Effector memory CD4-positive, alpha-beta T cell (primary cell): ENCODE measurements at regions not wholly inside any gene's neighbourhood (a gene's known extent, or its start where the extent isn't known, plus 50 kb on each side); places are given as distances from the start of the nearest gene placed in this dataset.
"Not testable (repeated sequence)": the region's sequence is repeated elsewhere in the genome, so short reads cannot be mapped to it uniquely, and the experiment has no call there.

Experiments used
- DNase-seq, 3 donors: peaks; one replicate each; pipeline ENCODE4 v3.0.0-alpha.2; 2020
- H3K27ac ChIP-seq: 2 replicates; pipeline ENCODE4 v1.7.0; 2013; ENCODE audit warnings: mild to moderate bottlenecking, low read length, moderate library complexity; ENCODE audit not compliant: insufficient read depth, poor library complexity, severe bottlenecking
- H3K27me3 ChIP-seq: replicated peaks from 2 replicates; pipeline ENCODE4 v1.7.0; 2013; ENCODE audit warnings: mild to moderate bottlenecking, low read length; ENCODE audit not compliant: insufficient read depth, control insufficient read depth, poor library complexity, severe bottlenecking
- H3K36me3 ChIP-seq: 2 replicates; pipeline ENCODE4 v1.7.0; 2013; ENCODE audit warnings: mild to moderate bottlenecking, low read length, moderate library complexity; ENCODE audit not compliant: control insufficient read depth, insufficient read depth
- H3K4me1 ChIP-seq: 2 replicates; pipeline ENCODE4 v1.7.0; 2013; ENCODE audit warnings: low read length, mild to moderate bottlenecking; ENCODE audit not compliant: control insufficient read depth, insufficient read depth, poor library complexity, severe bottlenecking
- H3K4me3 ChIP-seq: 2 replicates; pipeline ENCODE4 v1.7.0; 2013; ENCODE audit warnings: low read length, low read depth, mild to moderate bottlenecking; ENCODE audit not compliant: insufficient read depth, poor library complexity, severe bottlenecking
- H3K9me3 ChIP-seq: 2 replicates; pipeline ENCODE4 v1.7.0; 2013; ENCODE audit warnings: mild to moderate bottlenecking, low read length, moderate library complexity; ENCODE audit not compliant: control insufficient read depth

DNA sequence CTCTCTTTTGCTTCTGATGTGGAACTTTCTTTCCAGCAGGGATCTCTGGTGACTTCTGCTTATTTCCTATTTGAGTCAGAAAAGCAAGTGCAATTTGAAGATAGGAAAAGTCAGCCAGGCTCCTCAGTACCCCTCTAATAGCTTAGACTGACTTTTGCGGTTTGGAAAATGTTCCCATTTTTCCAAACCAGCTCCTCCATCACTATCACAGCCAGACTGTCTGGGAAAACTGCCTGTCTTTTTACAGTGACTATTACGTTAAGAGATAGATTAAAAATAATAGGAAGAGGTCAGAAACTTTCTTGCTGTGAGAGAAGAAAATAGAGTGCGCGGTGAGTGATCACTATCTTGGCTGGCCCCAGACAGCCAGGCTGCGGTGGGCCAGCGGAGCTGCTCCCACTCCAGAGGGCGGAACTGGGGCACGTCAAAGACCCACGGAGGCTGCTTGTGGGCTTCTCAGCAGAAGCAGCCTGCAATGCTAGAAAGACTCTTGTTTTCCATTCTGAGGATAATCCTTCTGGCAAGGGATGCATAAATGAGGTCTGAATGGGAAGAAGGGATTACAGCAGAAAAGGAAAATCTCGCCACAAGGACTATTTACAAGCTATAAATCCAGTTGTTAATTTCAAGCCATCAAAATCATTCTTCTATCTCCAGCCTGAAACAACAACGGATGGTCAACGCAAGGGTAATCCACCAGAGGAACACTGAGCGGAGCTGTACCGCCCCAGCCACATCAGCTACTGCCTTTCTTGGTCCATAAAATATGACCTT lies 151.0 kb upstream of the MSX2 start:
- H3K4me1 ChIP-seq, result no peaks in the 10 kb centered on the region
- H3K4me3 ChIP-seq, result no peak overlapping the region
- no peaks in the 10 kb centered on the region for H3K36me3 ChIP-seq
- no peaks in the 10 kb centered on the region for H3K9me3 ChIP-seq
- H3K27ac ChIP-seq, result no peak overlapping the region
- DNase-seq, result no peak
- no peaks in the 10 kb centered on the region for H3K27me3 ChIP-seq

DNA sequence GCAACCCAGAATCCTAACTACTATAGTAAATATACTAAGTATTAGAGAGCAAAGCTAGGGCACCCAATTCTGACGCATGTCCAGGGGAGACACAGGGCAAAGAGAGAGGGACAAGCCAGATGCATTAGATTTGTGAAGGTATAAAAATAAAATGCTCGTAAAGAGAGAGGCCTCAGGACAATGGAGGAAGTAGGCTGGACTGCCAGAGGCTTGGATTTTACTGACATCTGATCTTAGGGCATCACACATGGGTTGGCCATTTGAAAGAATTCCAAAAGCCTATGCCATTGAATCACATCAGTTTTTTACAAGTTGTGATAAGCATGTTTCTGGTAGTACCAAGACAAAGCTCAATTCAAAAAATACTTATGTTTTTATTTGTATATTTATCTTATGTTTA lies 149.3 kb upstream of the MSX2 start:
- no peak overlapping the region for H3K27ac ChIP-seq
- no peaks in the 10 kb centered on the region for H3K4me1 ChIP-seq
- no peaks in the 10 kb centered on the region for H3K9me3 ChIP-seq
- no peaks in the 10 kb centered on the region for H3K27me3 ChIP-seq
- no peaks in the 10 kb centered on the region for H3K36me3 ChIP-seq
- DNase-seq, result no peak
- H3K4me3 ChIP-seq, result no peak overlapping the region

DNA sequence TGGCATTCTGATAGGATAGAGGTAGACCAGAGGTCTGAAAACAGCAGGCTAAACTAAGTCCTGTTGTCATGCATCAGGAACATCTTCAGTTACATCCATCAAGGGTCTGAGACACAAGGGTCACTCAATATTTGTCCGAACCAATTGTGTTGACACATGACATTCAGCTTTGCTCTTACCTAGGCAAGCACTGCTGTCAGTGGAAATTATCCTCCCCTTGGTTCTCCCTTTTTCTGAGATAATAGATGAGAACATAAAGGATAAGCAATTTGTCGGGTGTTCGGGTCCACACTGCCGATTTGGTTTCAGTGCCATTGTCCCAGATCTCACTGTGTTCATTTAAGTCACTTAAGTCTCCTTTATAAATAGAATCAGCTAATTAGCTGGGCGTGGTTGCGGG lies 148.3 kb upstream of the MSX2 start:
- Histone ChIP-seq H3K4me3 (no peak overlapping the region), H3K27me3 (no peaks in the 10 kb centered on the region), H3K9me3 (no peaks in the 10 kb centered on the region), H3K36me3 (no peaks in the 10 kb centered on the region), H3K4me1 (no peaks in the 10 kb centered on the region), H3K27ac (no peak overlapping the region)
- DNase-seq, result no peak

DNA sequence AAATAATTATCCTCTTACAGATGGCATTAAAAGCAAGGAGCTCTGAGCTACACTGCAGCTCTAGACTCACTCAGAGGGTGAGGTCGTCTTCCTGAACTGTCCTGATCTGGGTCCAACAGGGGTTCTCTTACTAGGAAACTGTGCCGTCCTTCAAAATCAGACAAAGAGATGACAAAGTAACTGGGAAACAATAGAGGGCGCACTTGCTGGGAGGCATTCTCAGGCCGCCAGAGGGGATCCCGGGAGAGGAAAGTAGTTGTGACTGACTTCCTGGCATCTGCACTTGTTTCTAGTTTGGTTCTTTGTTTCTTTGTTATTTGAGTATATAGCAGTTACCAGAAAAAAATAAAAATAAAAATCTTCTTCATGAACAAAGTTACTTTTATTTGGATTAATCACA lies 142.9 kb upstream of the MSX2 start:
- Histone ChIP-seq H3K9me3 (no peaks in the 10 kb centered on the region), H3K27me3 (no peaks in the 10 kb centered on the region), H3K4me3 (no peak overlapping the region), H3K4me1 (no peaks in the 10 kb centered on the region), H3K27ac (no peak overlapping the region), H3K36me3 (no peaks in the 10 kb centered on the region)
- DNase-seq, result no peak

DNA sequence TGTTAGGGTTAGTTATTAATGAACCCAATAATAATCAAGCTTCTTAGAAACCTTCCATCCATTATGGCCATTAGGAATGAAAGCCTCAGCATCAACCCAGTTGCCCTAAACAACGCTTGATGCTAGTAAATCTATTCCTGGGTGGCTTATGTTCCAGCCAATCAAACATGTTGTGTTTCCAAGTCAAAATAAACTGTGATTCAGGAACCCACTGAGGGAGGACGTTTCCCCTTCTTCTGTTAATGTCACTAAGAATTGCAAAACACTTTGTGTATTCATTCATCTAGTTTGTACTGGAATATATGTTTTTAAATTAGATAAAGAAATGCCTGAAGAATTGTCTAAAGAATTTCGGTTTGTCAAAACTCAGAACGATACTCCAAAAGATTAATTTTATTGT lies 142.5 kb upstream of the MSX2 start:
- no peaks in the 10 kb centered on the region for H3K27me3 ChIP-seq
- H3K4me1 ChIP-seq, result no peaks in the 10 kb centered on the region
- no peak for DNase-seq
- no peaks in the 10 kb centered on the region for H3K36me3 ChIP-seq
- no peak overlapping the region for H3K4me3 ChIP-seq
- no peak overlapping the region for H3K27ac ChIP-seq
- H3K9me3 ChIP-seq, result no peaks in the 10 kb centered on the region

- Histone ChIP-seq H3K4me3 (no peak overlapping the region), H3K9me3 (no peaks in the 10 kb centered on the region), H3K27me3 (no peaks in the 10 kb centered on the region), H3K36me3 (no peaks in the 10 kb centered on the region), H3K4me1 (no peaks in the 10 kb centered on the region), H3K27ac (no peak overlapping the region)
- no peak for DNase-seq
These were observed 141.3 kb upstream of the MSX2 start for GRCh38 chr5:174583071-174583470.

DNA sequence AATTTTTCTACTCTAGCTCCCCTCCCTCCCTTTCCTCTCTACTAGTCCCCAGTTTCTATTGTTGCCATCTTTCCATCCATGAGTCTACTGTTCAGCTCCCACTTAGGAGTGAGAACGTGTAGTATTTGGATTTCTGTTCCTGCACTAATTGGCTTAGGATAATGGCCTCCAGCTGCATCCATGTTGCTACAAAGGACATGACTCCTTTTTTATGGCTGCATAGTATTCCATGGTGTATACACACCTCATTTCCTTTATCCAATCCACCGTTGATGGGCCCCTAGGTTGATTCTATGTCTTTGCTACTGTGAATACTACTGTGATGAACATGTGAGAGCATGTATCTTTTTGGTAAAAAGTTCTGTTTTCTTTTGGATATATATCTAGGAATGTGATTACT lies 138.9 kb upstream of the MSX2 start:
- Histone ChIP-seq H3K36me3 (no peaks in the 10 kb centered on the region), H3K27me3 (no peaks in the 10 kb centered on the region), H3K27ac (no peak overlapping the region), H3K9me3 (no peaks in the 10 kb centered on the region), H3K4me1 (no peaks in the 10 kb centered on the region), H3K4me3 (no peak overlapping the region)
- DNase-seq, result no peak

DNA sequence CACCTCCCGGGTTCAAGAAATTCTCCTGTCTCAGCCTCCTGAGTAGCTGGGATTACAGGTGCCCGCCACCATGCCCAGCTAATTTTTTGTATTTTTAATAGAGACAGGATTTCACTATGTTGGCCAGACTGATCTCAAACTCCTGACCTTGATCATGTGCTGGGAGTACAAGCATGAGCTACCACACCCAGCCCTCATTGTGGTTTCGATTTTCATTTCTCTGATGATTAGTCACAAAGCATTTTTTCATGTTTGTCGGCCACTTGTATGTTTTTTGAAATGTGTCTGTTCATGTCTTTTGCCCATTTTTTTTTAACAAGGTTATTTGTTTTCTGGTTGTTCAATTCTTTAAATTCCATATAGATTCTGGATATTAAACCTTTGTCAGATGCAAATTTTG lies 138.2 kb upstream of the MSX2 start:
- H3K4me1 ChIP-seq, H3K9me3 ChIP-seq, H3K36me3 ChIP-seq, H3K4me3 ChIP-seq, H3K27me3 ChIP-seq, H3K27ac ChIP-seq, DNase-seq: not testable (repeated sequence)

DNA sequence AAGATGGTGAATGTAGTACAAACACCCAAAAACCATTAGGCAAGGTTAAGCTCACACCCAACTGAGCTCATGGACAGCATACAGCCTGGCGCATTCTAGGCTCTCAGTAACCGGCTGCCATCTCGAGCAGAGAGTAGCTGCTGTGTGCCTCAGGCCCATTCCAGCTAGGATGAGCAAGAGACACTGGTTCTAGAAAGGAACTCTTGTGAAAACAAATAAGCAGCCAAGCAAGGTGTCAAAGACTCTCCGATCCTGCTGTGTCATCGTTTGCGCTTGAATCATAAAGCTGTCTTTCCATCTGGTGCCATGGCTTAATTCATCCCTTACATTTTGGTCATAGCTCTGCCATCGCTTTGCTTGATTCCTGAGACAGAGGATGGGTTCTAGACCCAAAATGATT lies 135.4 kb upstream of the MSX2 start:
- H3K9me3 ChIP-seq, result no peaks in the 10 kb centered on the region
- no peak for DNase-seq

DNA sequence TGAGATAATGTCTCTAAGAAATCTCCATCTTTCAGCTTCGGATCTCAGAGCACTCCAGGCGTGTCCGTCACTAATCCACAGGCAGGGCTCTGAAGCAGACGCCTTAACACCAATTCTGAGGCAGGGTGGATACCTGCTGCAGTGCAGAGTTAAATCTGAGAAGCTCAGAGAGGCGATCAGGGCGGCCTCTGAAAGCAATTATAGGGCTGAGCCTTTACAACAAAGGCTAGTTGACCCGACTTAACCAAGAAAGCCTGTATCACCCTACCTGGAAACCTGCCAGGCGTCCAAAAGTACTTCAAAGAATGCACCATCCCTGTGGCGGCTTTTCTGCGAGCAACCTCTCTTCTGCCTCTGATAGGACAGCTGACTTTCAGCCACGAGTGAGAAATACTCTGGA lies 134.8 kb upstream of the MSX2 start:
- Histone ChIP-seq H3K27me3 (no peaks in the 10 kb centered on the region), H3K4me3 (no peak overlapping the region), H3K4me1 (no peaks in the 10 kb centered on the region), H3K9me3 (no peaks in the 10 kb centered on the region), H3K27ac (no peak overlapping the region), H3K36me3 (no peaks in the 10 kb centered on the region)
- no peak for DNase-seq

More for the DNA sequence above, 135.4 kb upstream of the MSX2 start:
- Histone ChIP-seq H3K4me1 (no peaks in the 10 kb centered on the region), H3K27ac (no peak overlapping the region), H3K27me3 (no peaks in the 10 kb centered on the region), H3K4me3 (no peak overlapping the region), H3K36me3 (no peaks in the 10 kb centered on the region)
